ENCODE measurements at regions not wholly inside any gene's neighbourhood (a gene's known extent, or its start where the extent isn't known, plus 50 kb on each side); places are given as distances from the start of the nearest gene placed in this dataset.
"Not testable (repeated sequence)": the region's sequence is repeated elsewhere in the genome, so short reads cannot be mapped to it uniquely, and the experiment has no call there.

GRCh38 chr4:106525425-106525824 lies 156.8 kb upstream of the GIMD1 start:
- not testable (repeated sequence) for TF ChIP-seq CTCF (IDR thresholded peaks at IDR 0.05); EZH2 (IDR thresholded peaks at IDR 0.05; ENCODE audit: borderline replicate concordance, insufficient read depth, low read depth, low read length, poor library complexity, severe bottlenecking)

All from B cell (primary cell).